ENCODE measurements at regions not wholly inside any gene's neighbourhood (a gene's known extent, or its start where the extent isn't known, plus 50 kb on each side); places are given as distances from the start of the nearest gene placed in this dataset.

GRCh38 chr16:26701243-26701886, 365.4 kb upstream of the C16orf82 start:
- no peak for TF ChIP-seq EZH2 (IDR thresholded peaks at IDR 0.05; ENCODE audit: insufficient read depth, poor library complexity, severe bottlenecking)
- no peak for TF ChIP-seq EZH2phosphoT487 (IDR thresholded peaks at IDR 0.05; ENCODE audit: insufficient read depth, low read depth)
